ENCODE measurements at regions not wholly inside any gene's neighbourhood (a gene's known extent, or its start where the extent isn't known, plus 50 kb on each side); places are given as distances from the start of the nearest gene placed in this dataset.
"Not testable (repeated sequence)": the region's sequence is repeated elsewhere in the genome, so short reads cannot be mapped to it uniquely, and the experiment has no call there.

DNA sequence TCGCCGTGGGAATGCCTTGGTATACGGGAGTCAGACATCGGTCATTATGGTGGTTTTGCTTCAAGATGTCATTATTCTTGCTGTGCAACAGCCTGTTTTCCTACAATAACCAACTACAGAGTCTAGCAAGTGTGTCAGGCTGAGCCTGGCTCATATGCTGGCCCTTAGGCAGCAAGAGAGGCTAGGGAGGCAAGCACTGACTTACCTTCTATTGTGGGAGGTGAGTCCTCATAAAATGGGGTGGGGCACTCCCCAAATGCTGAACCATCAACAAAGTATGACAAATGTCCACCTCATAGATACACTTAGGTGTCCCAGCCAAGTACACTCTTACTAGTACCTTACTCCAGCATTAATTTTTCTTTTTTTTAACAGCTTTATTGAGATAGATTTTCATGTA, 77.0 kb upstream of the ATL2 start:
- DNase-seq (ENCODE audit: low read depth in 3 of 3, low spot score in 2 of 3), result no peak

DNA sequence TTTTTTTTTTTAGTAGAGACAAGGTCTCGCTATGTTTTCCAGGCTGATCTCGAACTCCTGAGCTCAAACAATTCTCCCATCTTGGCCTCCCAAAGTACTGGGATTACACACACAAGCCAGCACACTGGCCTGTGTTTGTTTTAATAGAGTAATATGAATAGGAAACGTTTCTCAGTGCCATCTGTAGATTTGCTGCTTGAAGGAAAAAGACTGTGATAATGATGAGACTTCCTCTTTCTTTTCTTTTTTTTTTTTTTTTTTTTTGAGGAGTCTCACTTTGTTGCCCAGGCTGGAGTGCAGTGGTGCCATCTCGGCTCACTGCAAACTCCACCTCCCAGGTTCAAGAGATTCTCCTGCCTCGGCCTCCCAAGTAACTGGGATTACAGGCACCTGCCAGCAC, 74.7 kb upstream of the ATL2 start:
- not testable (repeated sequence) for DNase-seq (ENCODE audit: low read depth in 3 of 3, low spot score in 2 of 3)

DNA sequence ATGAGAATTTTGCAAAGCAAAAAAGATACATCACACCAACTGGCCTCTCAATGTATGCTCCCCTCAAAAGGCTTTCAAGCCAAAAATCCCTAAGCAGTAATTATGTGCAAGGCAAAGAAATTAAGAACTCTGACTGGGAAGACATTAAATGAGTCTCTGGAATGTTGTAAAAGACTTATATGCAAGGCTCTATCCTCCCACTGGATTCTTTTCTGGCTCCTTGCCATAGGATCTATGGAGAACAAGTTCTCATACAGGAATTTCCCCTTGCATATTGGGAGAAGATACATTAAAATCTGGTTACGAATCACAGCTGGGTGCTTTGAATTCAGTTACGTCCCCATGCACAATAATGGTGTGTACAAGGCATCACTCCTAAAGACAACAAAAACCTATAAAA, 73.4 kb upstream of the ATL2 start:
- no peak for DNase-seq (ENCODE audit: low read depth in 3 of 3, low spot score in 2 of 3)

DNA sequence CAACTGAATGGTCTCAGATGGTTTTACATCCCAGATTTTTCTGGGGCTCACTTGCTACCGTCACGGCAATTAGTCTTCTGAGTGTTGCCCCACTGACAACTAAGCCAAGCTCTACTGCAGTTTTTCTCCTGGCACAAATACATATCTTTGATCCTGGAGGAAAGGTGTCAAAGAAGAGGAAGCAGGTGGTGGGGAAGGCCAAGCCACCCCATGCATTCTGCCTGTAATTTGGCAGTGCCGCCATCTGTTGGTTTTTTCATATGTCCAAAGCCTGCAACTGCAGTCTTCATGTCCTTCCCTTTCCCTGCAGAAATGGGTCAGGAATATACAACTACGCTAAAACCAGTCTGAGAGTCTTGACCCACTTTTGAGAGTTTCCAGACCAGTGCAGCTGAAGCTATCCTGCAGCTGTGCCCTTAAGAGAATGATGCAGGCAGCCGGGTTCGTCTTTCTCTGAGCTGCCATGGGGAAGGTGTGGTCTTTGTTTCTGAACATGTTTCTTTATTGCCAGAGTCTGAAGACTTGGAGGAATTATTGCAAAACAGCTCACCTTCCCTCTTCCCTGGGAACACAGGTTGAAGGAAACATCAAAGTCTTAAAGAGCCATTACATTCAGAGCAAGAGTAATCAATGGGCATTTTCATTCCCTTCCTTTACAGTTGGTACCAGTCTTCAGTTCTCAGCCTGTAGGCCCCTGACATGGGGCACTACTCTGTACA, 71.8 kb upstream of the ATL2 start:
- no peak for DNase-seq (ENCODE audit: low read depth in 3 of 3, low spot score in 2 of 3)

DNA sequence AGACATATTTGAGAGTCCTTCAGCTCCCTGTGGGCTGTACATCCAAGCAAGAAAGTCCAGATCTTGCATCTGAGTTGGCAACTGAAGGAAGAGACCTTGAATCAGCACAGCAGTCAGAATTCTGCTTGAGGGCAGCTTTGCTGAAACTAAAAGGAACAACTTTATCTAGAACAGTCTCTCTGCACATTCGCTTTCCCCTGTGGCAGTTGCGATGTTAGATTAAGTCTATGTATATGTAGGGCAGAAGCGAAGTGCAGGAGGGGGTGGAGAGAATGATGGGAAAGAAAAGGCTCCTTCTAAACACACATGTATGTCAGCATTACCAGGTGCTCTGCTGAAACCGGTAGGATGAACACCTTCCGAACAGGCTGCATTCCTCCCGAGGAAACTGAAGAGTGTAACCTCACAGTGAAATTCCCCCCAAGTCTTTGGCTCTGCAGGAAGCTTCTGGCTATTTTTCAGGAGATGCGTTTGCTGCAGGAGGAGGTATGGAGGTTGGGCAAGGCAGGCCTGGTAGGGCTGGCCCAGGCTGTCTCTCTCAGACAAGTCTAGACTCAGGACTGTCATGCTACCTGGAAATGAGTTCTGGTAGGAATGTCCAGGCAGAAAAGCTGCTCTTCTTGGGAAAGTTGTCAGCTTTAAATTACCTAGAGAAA, 70.0 kb upstream of the ATL2 start:
- DNase-seq (ENCODE audit: low read depth in 3 of 3, low spot score in 2 of 3), result no peak

DNA sequence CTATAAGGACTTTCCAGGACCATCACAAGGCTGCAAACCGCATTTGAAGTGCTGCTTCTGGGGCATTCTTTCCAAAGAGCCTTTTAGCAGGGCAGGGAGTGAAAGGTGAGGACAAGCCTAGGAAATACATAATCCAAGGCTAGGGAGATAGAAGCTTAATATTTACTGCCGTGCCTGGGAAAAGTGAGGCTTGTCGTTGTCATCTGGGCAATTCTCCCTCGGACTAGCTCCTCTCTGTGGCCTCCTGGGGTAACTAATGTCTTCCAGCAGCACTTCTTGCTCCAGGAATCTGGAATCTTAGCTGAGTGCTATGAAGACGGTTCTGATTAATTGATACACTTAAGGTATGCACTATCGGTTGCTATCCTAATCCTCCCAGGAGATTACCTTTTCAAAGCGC, 69.3 kb upstream of the ATL2 start:
- no peak for DNase-seq (ENCODE audit: low read depth in 3 of 3, low spot score in 2 of 3)

DNA sequence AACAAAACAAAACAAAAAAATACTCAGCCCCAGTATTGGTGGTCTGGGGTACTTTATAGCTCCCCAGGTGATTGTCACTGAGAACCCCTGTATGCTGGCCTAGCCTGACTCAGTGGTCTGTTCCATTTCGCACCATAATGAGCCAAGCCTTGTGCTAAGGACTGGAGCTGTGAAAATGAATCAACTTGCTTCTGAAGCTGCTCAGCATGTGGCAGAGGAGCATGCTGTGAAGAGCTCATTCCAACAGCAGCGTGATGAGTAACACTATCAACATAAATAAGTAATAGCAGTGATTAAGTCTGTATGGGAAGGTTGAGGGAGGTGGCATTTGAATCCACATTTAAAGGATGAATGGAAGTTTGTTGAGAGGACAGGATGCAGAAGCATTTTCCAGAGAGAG, 67.2 kb upstream of the ATL2 start:
- DNase-seq (ENCODE audit: low read depth in 3 of 3, low spot score in 2 of 3), result no peak

DNA sequence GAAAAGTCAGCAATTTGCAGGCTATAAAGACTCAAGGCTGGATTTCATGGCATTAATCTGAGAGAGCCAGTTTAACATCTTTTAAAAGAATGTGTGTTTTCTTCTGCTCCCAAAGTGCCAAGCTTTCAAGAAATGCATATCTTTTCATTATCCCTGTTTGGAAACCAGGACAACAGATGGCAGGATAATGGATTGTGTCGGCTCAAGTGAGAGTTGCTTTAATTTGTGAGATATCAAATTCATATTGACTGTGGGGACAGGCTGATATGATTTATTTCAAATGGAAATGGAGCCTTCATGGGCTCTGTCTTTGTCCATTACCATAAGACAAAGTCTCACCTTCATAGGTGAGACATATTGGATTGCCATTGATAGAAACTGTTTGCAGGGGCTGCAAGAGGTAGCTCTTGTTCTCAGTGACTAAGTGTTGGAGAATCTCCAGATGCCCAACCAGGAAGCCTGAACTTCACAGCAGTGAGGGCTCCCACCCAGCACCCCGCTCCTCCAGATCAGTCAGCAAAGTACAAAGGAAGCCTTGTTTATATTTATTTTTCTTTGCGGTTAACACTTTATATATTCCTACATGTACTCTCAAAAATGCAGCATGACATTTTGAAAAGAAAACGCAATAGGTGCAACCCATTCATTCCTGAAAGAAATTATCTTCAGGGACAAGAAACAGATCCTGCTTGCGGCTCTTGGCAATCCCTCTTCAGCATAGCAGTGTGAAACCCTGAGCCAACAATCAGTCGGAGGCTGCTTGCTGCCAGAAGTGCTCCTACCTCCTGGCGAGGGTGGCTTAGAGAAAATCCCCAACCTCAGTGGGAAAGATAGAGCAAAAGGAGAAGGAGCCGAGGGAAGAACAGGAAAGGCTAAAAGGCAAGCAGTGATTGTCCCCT, 65.8 kb upstream of the ATL2 start:
- DNase-seq (ENCODE audit: low read depth in 3 of 3, low spot score in 2 of 3), result no peak

DNA sequence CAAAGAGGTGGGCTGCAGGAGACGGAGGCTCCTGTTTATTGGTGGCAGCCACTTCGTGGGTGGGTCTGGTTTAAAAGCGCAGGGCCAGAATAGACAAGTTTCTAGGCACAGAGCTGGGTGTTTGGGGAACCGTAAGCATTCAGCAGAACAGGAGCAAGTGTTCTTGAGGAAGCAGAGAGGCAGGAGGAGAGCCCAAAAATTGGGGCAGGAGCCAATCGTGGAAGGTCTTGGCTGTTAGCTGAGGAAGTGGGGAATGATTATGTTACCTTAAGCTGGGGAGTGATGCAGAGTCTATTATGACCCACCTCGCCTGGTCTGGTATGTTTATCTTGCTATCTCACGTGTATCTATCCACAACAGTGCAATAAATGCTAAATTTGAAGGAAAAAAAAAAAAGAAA, 64.3 kb upstream of the ATL2 start:
- DNase-seq (ENCODE audit: low read depth in 3 of 3, low spot score in 2 of 3), result no peak

DNA sequence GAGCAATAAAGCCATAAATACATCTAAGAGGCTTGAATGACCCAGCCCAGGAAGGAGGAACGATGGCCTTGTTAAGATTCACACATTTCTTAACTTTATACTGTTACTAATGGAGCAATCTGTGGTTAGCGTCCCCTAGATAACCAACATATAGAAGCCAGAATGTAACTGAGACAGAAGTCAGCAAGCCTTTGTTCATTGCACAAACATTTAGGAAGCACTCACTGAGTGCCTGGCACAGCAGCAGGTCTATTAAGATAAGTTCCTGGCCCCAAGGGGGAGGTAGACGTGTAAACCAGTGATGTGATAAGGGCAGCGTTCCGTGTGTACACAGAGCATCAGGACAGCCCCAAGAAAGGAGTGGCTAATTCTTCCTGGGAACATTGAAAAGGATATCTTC, 63.6 kb upstream of the ATL2 start:
- no peak for DNase-seq (ENCODE audit: low read depth in 3 of 3, low spot score in 2 of 3)

DNA sequence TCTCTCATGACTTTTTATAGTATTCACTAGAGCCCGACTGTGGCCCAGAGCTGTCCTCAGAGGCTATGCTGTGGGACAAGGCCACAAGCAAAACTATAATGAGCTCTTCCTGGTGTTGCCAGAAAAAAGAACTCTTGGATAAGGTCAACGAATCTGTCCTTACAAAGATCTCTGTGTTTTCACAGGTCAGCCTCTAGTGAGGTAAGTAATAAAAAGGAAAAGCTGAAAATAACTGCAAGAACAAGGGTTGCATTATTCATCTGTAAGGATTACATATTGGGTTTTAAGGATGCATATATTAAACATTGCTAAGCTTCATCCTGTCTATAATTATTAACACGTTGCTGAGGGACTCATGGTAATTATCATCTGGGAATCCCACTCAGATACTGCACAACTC, 62.8 kb upstream of the ATL2 start:
- DNase-seq (ENCODE audit: low read depth in 3 of 3, low spot score in 2 of 3), result no peak

DNA sequence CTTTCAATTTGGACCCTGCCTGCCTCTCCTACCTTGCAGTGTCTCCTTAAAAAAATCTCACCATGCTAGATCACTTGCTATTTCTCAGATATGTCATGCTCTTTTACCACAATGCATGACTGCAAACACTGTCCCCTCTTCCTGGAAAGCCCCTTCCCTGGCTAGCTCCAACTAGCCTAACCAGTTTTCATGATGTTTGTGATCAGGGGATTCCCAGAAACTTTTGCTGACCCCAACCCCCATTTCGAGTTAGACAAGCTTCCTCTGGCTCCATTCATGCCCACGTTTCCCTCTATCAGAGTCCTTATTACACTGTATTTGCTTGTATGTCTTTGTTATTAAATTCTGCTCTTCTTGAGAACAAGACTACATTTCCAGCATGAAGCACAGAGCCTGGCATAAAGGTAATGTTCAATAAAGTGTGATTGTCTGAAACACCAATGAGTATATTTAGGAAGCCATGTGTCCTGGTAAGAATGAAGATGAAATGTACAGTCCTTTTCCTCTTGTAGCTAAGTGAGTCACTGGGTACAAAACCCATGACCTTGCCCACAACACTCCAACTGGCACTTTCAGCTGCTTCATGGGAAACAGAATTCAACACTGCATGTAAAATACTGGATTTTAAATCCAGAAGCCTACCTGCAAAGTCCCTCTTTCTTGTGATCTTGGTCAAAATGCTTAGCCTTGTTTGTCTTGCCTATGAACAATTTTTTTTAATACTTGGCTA, 62.0 kb upstream of the ATL2 start:
- DNase-seq (ENCODE audit: low read depth in 3 of 3, low spot score in 2 of 3), result no peak

DNA sequence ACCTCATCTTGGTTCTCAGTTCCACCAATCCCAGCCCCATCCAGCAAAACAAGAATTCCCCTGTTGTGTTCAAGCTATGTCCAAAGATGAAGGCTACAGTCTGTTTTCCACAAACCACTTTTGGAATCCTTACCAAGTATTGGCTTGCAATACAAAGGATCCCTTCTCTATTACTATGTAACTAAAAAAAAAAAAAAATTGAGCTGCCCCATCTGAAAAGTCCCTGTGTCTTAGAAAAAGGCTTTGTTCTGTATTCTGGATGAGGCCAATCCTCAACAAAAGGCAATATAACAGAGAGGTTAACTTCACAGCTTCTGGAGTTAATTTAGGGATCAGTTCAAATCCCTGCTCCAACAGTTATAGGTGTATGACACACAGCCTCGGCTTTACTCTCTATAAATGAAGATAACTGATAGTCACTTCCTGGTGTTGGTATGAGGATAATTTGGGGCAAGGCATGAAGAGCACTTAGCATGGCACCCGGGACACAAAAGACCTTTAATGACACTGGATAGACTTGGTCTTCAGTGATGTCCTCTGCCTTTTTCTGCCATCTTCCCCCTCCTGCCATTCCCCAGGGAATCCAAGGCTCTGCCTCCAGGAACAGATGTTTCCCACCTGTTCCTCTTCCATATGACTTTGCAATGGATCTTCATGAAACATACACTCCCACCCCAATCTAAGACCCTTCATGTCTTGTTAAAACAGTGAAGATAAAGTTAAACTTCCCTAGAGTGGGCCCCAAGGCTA, 61.2 kb upstream of the ATL2 start:
- no peak for DNase-seq (ENCODE audit: low read depth in 3 of 3, low spot score in 2 of 3)

DNA sequence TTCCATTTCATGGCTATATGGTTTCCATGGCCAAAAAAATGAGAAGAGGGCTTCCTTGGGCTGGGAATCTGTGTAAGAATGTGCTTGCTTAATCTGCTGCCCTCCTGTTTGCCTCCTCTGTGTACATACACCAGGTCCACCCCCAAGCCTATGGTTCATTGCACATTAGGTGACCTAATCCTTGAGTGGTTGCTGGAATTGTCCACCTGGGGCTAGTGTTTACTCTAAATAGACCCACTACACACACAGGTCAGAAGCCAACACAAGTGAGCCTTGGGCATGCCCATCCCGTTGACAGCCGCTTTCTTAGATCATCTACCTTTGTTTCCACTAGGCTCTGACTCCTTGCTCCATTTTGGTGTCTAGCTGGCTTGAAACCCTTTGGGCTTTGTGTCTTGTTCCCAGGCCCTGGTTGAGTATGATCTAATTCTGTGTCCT, 59.2 kb upstream of the ATL2 start:
- DNase-seq (ENCODE audit: low read depth in 3 of 3, low spot score in 2 of 3), result no peak

DNA sequence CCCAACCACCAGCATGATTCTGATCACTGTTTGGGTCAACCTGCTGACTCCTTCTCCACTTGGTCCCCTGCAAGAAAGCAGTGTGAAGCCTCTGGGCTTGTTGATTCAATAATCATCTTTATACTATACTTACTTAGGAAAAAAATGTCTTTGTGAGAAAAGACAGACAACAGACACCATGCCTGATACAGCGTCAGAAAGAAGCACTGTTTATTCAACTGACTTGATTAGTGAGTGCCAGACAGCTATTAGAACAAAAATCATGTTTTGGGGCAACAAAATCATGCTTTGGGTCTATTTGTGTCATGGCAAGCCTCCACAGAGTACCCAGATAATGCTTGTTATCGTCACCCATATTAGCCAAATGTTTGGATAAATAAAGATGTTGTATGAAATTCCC, 58.7 kb upstream of the ATL2 start:
- DNase-seq (ENCODE audit: low read depth in 3 of 3, low spot score in 2 of 3), result no peak

DNA sequence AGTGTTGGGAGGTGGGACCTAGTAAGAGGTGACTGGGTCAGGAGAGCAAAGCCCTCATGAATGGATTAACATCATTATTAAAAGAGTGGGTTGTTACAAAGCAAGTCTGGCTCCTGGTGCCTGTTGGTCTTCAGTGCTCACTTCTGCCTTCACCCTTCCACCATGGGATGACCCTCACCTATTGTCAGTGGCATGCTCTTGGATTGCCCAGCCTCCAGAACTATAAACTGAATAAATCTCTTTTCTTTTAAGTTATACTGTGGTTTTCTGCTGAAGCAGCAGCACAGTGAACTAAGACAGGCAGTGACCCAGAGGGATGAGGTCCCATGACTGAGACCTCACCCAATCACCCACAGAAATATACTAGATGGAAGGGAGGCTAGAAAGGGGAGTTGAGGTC, 57.5 kb upstream of the ATL2 start:
- no peak for DNase-seq (ENCODE audit: low read depth in 3 of 3, low spot score in 2 of 3)

DNA sequence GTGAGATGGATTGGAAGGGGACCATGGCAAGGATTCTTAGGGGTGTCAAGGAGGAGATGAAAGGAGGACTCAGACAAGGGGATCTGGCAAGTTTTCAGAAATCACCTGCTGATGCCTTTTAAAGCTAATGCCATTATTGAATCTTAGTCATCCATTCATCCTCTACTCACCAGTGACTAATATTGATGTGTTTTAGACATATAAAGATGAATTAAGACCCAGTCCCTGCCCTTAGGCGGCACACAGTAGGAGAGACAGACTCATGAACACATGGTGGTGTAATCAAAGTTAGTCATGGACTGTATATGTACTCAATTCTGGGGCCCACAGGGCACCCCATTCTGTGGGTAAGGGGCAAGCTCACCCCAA, 56.5 kb upstream of the ATL2 start:
- no peak for DNase-seq (ENCODE audit: low read depth in 3 of 3, low spot score in 2 of 3)

DNA sequence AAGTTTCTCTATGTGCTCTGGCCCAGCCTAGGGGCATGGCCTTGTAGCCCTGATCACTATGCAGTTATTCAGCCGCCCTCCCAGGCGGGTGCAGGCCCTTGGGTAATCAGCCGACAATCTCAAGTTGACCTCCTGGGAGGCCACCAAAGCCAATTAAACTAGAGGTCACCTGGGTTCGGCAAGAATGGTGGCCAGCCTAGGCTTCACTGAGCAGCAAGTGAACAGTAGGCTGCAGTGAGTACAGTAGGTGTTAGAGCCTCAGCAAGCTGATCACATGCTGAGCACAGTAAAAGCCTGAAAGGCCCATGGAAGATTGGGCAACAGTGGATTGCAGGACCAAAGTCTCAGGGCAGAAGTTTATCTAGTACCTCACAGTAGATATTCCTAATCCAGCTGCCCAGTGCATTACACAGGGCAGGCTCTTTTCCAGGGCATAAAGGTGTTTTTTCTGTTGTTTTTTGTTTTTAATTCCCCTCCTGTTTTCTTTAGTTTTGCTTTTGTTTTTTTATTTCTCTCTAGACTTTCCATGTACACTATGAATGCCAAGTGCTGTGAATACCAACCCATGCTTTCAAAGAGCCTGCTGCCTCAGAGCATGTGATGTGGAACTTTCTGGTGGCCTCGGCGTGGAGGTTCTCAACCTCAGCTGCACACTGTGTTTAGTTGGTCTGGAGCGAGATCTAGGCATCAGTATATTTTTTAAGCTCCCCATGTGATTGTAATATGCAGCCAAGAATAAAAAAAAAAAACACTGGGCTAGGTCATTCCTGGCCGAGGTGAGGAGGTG, 55.9 kb upstream of the ATL2 start:
- DNase-seq (ENCODE audit: low read depth in 3 of 3, low spot score in 2 of 3), result no peak

DNA sequence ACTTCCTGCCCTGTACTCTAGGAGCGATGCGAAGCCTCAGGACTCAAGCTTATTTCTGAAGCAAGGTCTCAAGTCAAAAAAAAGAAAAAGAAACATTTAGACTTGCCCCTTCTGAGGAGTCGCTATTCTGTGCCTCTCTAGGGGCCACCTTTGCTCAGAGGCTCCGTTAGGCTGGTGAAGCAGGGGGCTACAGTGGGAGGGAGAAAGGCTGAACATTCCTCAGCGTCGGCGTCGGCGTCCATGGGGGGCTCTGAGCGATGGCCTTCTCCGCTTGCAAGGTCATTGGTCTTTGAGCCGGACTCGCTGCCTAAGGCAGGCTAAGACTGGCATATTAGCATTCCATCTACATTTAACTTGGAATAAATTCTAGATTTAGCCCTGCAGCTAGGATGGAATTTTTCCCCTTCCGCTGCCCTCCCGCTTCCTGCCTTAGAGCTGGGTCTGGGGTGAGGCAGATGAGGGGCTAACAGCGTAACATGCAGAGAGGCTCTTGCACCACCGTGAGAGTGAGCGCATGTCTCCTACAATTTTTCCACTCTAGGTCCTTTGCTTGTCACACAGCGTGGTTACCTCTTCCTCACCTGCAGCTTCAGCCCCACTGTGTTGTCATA, 53.6 kb upstream of the ATL2 start:
- no peak for DNase-seq (ENCODE audit: low read depth in 3 of 3, low spot score in 2 of 3)

Data from right renal cortex interstitium (tissue), 3 donors.